ENCODE measurements at regions not wholly inside any gene's neighbourhood (a gene's known extent, or its start where the extent isn't known, plus 50 kb on each side); places are given as distances from the start of the nearest gene placed in this dataset.

DNA sequence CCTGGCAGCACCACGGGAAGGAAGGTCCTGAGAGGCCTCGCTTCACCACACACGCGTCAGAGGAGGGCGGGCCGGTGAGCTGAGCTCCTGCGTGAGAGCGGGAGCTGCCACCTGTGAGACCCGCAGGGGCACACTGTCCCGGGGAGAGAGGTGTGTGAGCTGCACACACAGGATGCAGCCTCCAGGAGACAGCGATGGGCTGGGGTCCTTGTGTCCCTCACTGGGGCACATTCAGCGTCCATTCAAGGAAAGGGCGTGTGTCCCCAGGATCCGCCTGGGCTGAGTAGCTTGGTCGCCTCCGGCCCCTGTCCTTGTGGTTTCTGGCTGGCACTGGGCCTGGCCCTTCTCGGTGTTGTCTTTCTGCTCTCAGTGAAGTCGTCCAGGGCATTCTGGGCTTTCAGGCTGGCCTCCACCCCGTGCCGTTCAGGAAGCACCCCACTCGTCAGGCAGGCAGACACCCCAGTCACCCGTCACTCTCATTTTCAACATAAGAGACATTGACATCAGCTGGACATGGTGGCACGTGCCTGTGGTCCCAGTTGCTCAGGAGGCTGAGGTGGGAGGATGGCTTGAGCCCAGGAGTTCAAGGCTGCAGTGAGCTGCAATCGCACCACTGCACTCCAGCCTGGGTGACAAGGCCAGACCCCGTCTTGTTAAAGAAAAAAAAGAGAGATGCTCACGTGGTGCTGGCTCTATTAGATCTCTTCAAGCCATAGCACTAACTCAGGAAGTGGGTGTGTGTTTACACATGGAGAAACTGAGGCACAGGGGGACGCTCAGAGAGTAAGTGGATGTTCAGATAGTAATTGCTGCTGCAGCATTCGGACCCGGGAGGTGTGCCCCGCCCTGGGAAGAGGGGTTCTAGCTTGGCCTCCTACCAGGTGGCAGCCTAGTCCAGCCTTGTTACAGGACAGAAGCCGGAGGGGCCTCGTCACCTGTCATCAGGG is 1081.6 kb downstream of the BRD1 start:
- TF ChIP-seq POLR2AphosphoS5 (IDR thresholded peaks at IDR 0.05; ENCODE audit: borderline replicate concordance, low read depth, low read length) (no peak), FOXP2 (optimal IDR thresholded peaks at IDR 0.05; ENCODE audit: control extremely low read depth, extremely low read length, insufficient read depth) (no peak), EZH2 (IDR thresholded peaks at IDR 0.05) (no peak)
- DNase-seq (ENCODE audit: low read depth, low spot score): no peak
- H3K36me3 ChIP-seq (ENCODE audit: insufficient read depth, low read length): no peaks in the 10 kb centered on the region
- H3K27ac ChIP-seq: no peak overlapping the region
- no peak overlapping the region for H3K9ac ChIP-seq (ENCODE audit: insufficient read length)
- H3K9me3 ChIP-seq (ENCODE audit: low read depth, low read length): no peaks in the 10 kb centered on the region
- H3K4me3 ChIP-seq: no peak overlapping the region

DNA sequence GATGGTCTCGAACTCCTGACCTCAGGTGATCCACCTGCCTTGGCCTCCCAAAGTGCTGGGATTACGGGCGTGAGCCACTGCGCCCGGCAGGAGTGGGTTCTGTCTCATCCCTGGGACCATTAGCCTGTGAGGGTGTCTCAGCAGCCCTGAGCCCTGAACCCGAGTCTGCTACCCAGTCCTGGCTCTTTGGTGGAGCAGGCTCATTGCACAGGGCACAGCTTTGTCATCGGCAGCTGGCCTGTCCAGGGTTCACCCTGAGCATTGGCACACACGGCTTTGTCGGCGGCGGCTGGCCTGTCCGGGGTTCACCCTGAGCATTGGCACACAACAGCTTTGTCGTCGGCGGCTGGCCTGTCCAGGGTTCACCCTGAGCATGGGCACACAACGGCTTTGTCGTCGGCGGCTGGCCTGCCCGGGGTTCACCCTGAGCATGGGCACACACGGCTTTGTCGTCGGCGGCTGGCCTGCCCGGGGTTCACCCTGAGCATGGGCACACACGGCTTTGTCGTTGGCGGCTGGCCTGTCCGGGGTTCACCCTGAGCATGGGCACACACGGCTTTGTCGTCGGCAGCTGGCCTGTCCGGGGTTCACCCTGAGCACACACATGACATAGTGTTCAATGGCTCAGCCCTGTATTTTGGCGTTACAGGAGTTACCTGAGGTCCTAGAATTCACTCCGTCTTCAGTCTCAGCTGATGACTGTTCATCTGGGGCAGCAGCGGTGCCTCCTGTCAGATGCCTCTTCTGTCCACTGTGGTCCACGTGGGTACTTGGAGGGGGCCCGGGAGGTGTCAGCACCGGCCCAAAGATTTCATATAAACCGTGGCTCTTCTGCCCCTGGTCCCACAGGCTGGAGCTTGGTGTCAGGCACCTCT is 1082.5 kb downstream of the BRD1 start:
- Histone ChIP-seq H3K27ac (no peak overlapping the region), H3K36me3 (ENCODE audit: insufficient read depth, low read length) (no peaks in the 10 kb centered on the region), H3K4me3 (no peak overlapping the region), H3K9me3 (ENCODE audit: low read depth, low read length) (no peaks in the 10 kb centered on the region), H3K9ac (ENCODE audit: insufficient read length) (no peak overlapping the region)
- no peak for TF ChIP-seq FOXP2 (optimal IDR thresholded peaks at IDR 0.05; ENCODE audit: control extremely low read depth, extremely low read length, insufficient read depth)
- TF ChIP-seq POLR2AphosphoS5 (IDR thresholded peaks at IDR 0.05; ENCODE audit: borderline replicate concordance, low read depth, low read length): no peak
- TF ChIP-seq EZH2 (IDR thresholded peaks at IDR 0.05): no peak
- DNase-seq (ENCODE audit: low read depth, low spot score): no peak

DNA sequence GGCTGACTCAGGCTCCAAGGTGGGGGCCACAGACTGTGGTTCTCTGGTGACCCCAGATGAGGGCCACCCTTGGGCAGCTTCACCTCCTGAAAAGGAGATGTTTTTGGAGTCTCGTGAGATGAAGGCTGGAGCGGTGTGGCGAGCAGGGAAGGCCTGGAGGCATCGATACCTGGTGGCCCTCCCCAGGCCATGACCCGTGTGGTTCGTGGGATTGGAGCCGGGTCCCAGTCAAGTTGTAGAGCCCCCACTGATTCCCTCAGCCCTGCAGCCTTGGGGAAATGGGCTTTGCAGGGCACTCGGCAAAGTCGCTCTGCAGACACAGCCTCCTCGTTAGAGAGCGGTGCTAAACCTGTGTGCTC is 1083.4 kb downstream of the BRD1 start:
- Histone ChIP-seq H3K9me3 (ENCODE audit: low read depth, low read length) (no peaks in the 10 kb centered on the region), H3K36me3 (ENCODE audit: insufficient read depth, low read length) (no peaks in the 10 kb centered on the region), H3K27ac (no peak overlapping the region), H3K4me3 (no peak overlapping the region), H3K9ac (ENCODE audit: insufficient read length) (no peak overlapping the region)
- no peak for TF ChIP-seq POLR2AphosphoS5 (IDR thresholded peaks at IDR 0.05; ENCODE audit: borderline replicate concordance, low read depth, low read length)
- no peak for TF ChIP-seq FOXP2 (optimal IDR thresholded peaks at IDR 0.05; ENCODE audit: control extremely low read depth, extremely low read length, insufficient read depth)
- no peak for TF ChIP-seq EZH2 (IDR thresholded peaks at IDR 0.05)
- DNase-seq (ENCODE audit: low read depth, low spot score): no peak

DNA sequence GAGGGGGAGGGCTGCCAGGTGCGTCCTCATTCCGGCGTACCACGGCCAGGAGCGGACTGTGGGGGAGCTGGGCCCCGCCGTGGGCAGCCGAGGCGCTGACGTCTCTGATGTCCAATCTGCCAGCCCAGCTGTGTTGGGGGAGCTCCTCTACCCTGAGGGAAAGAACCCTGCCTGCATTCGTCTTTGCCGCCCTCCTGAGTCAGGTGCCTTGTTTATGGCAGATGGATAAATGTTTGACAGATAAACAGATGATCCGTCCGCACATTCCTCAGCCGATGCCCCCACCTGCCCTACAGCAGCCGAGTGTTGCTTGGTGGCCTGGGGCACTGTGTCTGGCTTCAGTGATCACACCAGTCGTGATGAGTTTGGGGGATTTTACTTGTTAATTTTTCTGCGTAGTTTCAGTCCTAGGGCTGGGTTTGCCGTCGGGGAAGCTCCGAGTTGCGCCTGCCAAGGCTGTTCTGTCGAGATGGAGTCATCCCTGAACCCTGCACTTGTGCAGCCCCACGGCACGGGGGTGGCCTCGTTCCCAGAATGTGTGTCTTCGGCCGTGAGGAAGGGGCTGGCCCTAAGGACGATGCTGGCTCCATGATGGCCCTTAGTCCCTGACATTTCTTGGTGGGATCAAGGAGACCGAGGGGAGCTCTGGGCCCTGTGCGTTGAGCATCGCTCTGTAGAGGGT is 1083.9 kb downstream of the BRD1 start:
- Histone ChIP-seq H3K4me3 (no peak overlapping the region), H3K27ac (no peak overlapping the region), H3K36me3 (ENCODE audit: insufficient read depth, low read length) (no peaks in the 10 kb centered on the region), H3K9ac (ENCODE audit: insufficient read length) (no peak overlapping the region), H3K9me3 (ENCODE audit: low read depth, low read length) (no peaks in the 10 kb centered on the region)
- TF ChIP-seq POLR2AphosphoS5 (IDR thresholded peaks at IDR 0.05; ENCODE audit: borderline replicate concordance, low read depth, low read length) (no peak), FOXP2 (optimal IDR thresholded peaks at IDR 0.05; ENCODE audit: control extremely low read depth, extremely low read length, insufficient read depth) (no peak), EZH2 (IDR thresholded peaks at IDR 0.05) (no peak)
- no peak for DNase-seq (ENCODE audit: low read depth, low spot score)

DNA sequence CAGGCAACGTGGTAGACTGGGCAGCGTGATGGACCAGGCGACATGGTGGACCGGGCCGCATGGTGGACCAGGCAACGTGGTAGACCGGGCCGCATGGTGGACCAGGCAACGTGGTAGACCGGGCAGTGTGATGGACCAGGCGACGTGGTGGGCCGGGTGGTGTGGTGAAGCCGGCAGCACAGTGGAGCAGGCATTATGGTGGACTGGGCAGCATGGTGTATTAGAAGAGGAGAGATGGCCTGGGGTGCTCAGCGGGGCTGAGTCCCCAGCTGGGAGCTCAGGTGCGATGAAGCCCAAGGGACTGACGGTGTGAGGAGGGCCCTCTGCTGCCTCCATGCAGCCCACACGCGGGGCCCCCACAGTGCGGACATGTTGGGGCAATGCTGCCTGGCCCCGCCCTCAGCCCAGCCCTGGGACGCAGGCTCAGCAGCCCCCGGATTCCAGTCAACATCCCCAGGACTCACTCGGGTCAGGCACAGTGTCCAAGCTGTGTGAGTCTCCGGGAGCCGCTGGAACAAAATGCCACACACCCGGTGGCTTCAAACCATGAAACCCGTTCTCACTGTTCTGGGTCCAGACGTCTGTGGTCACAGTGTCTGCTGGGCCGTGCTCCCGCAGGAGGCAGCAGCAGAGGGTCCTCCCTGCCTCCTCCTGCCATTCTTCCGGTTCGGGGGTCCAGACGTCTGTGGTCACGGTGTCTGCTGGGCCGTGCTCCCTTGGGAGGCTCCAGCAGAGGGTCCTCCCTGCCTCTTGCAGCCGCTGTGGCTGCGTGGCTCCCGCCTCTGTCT is 1084.9 kb downstream of the BRD1 start:
- H3K4me3 ChIP-seq: no peak overlapping the region
- no peak for DNase-seq (ENCODE audit: low read depth, low spot score)
- TF ChIP-seq FOXP2 (optimal IDR thresholded peaks at IDR 0.05; ENCODE audit: control extremely low read depth, extremely low read length, insufficient read depth) (no peak), EZH2 (IDR thresholded peaks at IDR 0.05) (no peak), POLR2AphosphoS5 (IDR thresholded peaks at IDR 0.05; ENCODE audit: borderline replicate concordance, low read depth, low read length) (no peak)

DNA sequence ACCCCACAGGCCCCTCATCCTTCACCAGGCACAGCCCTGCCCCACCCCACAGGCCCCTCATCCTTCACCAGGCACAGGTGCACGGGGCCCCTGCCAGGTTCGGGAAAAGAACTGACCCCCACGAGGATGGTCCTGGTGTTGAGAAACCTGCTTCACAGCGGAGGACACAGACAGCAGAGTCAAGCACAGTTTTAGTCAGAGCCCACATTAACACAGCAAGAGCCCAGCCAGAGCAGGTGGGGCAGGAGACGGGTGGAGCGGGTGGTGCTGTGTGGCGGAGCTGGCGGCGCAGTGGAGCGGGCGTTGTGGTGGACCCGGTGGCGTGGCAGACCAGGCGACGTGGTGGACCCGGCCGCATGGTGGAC is 1085.5 kb downstream of the BRD1 start:
- no peaks in the 10 kb centered on the region for H3K36me3 ChIP-seq (ENCODE audit: insufficient read depth, low read length)
- H3K27ac ChIP-seq: no peak overlapping the region
- TF ChIP-seq EZH2 (IDR thresholded peaks at IDR 0.05) (no peak), FOXP2 (optimal IDR thresholded peaks at IDR 0.05; ENCODE audit: control extremely low read depth, extremely low read length, insufficient read depth) (no peak), POLR2AphosphoS5 (IDR thresholded peaks at IDR 0.05; ENCODE audit: borderline replicate concordance, low read depth, low read length) (no peak)
- no peak overlapping the region for H3K4me3 ChIP-seq
- DNase-seq (ENCODE audit: low read depth, low spot score): no peak
- H3K9ac ChIP-seq (ENCODE audit: insufficient read length): no peak overlapping the region
- no peaks in the 10 kb centered on the region for H3K9me3 ChIP-seq (ENCODE audit: low read depth, low read length)

More for the DNA sequence above, 1084.9 kb downstream of the BRD1 start:
- H3K9me3 ChIP-seq (ENCODE audit: low read depth, low read length): no peaks in the 10 kb centered on the region
- no peaks in the 10 kb centered on the region for H3K36me3 ChIP-seq (ENCODE audit: insufficient read depth, low read length)
- no peak overlapping the region for H3K27ac ChIP-seq
- H3K9ac ChIP-seq (ENCODE audit: insufficient read length): no peak overlapping the region

DNA sequence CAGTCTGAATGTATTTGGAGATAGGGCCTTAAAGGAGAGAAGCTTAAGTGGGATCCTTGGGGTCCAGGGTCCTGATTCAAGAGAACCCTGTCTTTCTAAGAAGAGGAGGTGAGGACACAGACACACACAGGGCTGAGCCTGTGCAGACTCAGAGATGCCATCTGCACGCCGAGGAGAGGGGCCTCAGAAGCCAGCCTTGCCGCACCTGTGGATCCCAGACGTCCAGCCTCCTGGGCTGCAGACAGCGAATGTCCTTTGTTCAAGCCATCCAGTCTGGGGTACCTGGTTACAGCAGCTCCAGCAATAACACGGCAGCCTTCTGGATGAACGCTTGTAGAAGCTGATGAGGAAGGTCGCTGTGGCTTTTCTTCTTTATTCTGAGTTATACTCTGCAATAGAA is 1086.1 kb downstream of the BRD1 start:
- no peak overlapping the region for H3K27ac ChIP-seq
- H3K4me3 ChIP-seq: no peak overlapping the region
- TF ChIP-seq POLR2AphosphoS5 (IDR thresholded peaks at IDR 0.05; ENCODE audit: borderline replicate concordance, low read depth, low read length): no peak
- TF ChIP-seq EZH2 (IDR thresholded peaks at IDR 0.05): no peak
- no peak for TF ChIP-seq FOXP2 (optimal IDR thresholded peaks at IDR 0.05; ENCODE audit: control extremely low read depth, extremely low read length, insufficient read depth)
- no peaks in the 10 kb centered on the region for H3K36me3 ChIP-seq (ENCODE audit: insufficient read depth, low read length)
- DNase-seq (ENCODE audit: low read depth, low spot score): no peak
- no peaks in the 10 kb centered on the region for H3K9me3 ChIP-seq (ENCODE audit: low read depth, low read length)
- H3K9ac ChIP-seq (ENCODE audit: insufficient read length): no peak overlapping the region
